GM19035 (cell line): ENCODE measurements at regions not wholly inside any gene's neighbourhood (a gene's known extent, or its start where the extent isn't known, plus 50 kb on each side); places are given as distances from the start of the nearest gene placed in this dataset.
"Not testable (repeated sequence)": the region's sequence is repeated elsewhere in the genome, so short reads cannot be mapped to it uniquely, and the experiment has no call there.

Experiments used
- ATAC-seq: cut with Tn5 transposase; IDR thresholded peaks from one replicate; pipeline ENCODE4 v1.9.1; 2021; ENCODE audit not compliant: unreplicated experiment

DNA sequence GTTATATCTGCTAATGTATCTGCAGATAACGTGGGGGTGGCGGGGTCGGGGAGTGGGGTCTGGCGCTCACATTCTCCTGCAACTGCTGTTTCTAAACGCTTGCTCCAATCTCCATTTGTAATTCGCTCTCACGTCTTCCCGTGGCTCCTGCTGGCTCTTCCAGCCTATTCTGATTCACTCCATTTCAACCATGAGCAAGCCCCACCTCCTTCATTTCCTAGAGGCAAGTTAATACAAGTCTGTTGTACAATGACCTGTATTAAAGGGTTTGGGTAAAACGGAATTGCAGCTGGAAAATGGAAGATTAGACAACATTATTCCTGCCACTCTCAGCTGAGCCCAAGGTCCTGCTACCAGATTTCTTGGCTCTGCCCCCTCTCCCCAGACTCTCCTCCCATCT, 132.3 kb downstream of the CSNK2A3 start:
- no peak for ATAC-seq

DNA sequence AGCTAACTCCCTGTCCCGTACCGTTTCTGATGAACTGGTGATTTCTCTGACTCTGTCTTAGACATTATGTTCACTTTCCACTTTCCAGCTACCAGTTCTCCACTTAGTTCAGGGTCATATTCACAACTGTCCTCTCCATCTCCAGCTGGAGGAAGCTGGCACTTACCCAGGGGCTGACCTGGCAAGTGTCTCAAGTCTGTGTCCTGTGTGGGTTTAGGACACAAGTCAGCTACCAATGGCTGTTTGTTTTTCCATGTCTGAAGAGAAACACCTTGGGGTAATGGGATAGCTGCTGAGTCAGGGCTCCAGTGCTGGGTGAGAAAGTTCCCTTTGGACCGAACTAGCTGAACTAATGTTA, 134.4 kb downstream of the CSNK2A3 start:
- ATAC-seq: no peak

GRCh38 chr11:11217929-11218628, 135.0 kb downstream of the CSNK2A3 start:
- no peak for ATAC-seq

GRCh38 chr11:11217289-11217928, 135.6 kb downstream of the CSNK2A3 start:
- no peak for ATAC-seq

DNA sequence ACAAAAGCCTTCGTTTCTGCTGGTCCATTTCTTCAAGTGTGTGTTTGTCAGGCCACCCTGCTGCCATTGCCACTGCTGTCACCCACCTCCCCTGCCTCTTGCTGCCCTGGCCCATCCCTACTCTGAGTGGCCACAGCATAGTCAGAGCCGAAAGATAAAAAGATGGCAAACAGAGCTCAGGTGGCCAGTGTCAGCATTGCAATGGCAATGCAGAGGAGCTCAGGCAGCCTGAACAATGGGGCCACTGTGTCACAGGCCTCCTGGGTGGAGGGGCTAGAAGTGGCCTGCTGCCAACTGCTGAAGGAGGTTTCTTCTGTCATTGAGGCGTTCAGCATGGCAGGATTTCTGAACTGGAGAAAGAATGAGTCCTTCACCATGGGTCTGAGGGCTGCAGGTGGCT, 137.1 kb downstream of the CSNK2A3 start:
- no peak for ATAC-seq

DNA sequence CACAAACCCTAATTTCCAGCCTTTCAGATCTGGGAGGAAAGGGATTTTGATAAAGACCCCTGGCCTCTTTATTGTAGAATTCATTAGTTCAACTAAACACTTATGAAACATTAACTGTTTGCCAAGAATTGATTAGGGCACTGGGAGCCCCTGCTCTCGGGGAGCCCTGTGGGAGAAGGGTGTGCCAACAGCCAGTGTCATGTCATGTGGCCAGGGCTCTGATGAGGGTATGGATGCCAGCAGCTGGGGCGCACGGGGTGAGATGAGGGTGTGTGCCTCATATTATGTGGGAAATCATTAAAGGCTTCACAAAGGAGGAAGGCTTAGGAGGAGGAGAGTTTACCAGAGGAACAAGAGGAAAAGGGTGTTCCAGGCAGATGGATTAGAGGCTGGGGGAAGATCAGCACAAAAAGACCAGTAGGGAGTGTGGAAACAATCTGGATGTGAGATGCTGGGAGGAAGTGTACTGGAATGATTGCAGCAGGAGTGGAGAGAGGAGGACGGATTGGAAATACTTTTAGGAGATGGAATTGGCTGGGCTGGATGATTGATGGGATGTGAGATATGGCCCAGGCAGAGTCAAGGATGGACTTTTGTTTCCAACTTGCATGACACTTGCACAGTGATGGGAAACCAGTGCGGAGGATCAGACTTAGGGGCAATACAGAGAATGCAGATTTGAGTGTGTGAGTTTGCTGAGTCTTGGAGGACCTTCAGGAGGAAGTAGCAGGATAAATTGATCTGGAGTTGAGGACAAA, 137.8 kb downstream of the CSNK2A3 start:
- ATAC-seq: no peak

DNA sequence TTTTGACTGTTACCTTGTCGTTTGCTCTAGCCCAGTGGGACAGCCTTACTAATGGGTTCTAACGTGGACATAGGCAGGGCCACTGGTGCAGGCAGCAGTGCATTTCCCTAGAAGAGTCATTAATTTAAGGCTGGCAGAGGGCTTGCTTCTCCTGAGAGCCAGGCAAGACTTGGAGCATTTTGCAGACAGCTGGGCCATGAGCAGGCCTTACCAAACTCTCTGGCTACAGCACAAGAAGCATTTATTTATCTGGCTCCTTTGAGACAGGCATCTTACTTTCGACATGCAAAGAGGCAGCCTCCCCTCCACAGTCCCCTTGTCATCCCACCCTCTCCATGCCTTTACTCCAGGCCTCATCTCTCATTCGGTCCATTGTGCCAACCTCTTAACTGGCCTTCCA, 139.9 kb downstream of the CSNK2A3 start:
- no peak for ATAC-seq

GRCh38 chr11:11211888-11212287, 141.2 kb downstream of the CSNK2A3 start:
- ATAC-seq: no peak

GRCh38 chr11:11211186-11211585, 141.9 kb downstream of the CSNK2A3 start:
- ATAC-seq: no peak

DNA sequence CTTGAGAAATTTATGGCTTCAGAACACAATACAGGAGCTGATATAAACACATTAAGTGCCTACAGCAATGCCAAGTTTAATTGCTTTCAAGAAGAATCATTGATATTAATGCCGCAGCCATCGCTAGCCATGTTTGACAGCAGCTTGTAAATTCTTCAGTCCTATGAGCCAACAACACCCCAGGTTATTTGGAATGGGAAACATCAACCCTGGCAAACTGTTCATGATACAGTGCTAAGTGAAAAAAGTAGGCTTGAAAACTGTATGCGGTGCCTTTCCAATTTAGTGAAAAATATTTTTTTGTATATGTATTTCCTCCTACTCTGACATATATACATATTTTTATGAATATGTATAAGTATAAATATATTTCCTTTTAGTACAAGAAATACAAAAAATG, 142.6 kb downstream of the CSNK2A3 start:
- no peak for ATAC-seq

DNA sequence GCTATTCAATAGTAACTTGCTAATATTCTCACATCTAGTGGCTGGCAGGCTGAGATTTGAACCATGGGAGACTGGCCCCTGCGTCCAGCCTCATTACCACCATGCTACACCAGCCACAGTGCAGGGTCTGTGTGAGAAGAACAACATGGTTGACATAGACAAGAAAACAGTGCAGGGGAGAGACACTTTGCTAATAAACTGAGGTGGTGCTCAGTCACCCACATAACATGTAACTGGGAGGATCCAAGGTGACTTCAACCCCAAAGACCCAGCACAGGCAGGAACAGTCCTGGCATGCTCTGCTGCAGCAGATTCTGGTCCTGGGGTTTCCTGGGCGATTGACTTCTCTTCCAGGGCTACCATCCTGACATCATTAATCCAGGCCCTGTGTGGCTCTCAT, 143.1 kb downstream of the CSNK2A3 start:
- no peak for ATAC-seq

DNA sequence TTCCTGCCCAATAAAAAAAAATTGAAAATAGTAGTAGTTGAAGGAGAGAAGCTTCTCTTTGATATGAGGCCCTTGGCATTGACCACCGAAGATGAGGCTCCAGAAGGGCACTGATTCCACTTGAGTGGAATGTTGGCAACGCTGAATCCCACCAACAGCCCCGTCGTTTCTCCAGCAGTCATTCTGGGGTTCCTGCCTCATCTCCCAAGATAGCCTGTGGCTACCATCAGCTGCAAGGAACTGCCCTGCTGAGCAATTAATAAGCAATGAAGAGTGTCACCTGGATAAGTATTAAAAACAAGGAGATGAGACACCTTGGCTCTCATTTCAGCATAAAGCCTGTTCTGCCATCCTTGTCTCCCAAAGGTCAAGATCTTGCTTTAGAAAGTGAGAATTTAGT, 144.1 kb downstream of the CSNK2A3 start:
- ATAC-seq: no peak

DNA sequence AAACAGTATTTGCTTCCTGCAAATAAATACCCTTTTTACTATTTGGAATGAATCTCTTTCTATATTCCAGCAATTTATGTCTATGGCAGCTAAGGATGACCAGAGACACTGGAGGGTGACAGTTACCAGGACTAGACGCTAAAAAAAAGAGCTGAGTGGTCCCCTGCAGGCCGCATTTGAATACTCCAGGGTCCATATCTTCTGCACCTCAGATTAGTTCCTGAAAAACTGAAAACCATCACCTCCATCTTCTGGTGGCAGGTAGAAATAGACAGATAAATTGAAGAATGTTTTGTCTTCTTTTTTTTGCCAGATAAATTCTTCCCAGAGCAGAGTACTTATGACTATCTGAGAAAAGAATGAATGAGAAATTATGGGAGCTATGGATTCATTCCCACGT, 145.6 kb downstream of the CSNK2A3 start:
- no peak for ATAC-seq

- no peak for ATAC-seq
These were observed 146.6 kb downstream of the CSNK2A3 start for GRCh38 chr11:11206484-11206883.

DNA sequence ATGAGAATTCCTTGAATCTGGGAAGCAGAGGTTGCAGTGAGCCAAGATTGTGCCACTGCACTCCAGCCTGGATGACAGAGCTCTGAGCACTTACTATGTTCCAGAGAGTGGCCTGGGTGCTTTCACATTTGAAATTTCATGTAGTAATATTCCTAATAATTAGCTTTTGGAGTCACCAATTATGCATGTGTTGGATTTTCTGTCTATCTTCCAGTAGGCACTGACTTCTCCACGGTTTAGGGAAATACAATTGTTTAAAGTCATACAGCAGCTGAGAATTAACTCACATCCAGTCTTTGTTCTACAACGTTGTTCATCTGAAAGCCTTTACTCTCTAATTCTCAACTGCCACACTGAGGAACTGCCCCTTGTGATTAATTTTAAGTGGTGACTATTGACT, 150.2 kb downstream of the CSNK2A3 start:
- no peak for ATAC-seq

- ATAC-seq: not testable (repeated sequence)
These were observed 151.7 kb downstream of the CSNK2A3 start for GRCh38 chr11:11201302-11201701.

- ATAC-seq: no peak
These were observed 160.5 kb downstream of the CSNK2A3 start for GRCh38 chr11:11192541-11192940.

- no peak for ATAC-seq
These were observed 163.5 kb downstream of the CSNK2A3 start for GRCh38 chr11:11189506-11189905.

DNA sequence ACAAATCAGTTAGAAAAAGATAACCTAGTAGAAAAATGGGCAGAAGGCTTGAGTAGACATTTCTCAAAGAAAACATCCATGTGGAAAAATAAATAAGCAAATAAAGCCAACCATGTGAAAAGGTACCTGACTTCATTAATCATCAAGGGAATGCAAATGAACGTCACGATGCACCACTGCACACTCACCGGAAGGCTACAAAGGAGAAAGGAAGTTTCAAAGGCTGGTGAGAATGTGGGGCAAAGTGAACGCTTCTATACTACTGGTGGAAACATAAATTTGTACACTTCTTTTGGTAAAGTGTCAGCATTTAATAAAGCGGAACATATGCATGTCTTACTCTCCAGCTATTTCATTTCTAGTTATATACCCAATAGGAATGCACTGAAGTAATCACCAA, 166.8 kb downstream of the CSNK2A3 start:
- no peak for ATAC-seq

DNA sequence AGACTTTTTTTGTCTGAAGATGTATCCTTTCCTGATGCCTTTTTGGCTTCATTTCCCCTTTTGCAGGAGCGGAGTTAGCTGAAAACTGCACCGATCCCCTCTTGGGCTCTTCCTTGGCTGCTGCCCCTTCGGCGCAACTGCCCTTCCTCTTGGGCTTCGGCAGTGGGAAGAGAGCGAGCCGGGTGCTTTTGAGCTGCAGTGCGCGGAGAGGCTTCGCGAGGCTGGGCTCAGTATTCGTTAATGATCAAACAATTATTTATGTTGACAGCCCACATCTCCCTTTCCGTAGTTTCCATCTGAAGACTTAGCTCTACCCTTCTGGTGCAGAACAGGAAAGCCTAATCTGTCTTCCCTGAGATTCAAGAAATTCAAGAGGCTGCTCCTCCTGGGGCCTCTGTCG, 170.8 kb downstream of the CSNK2A3 start:
- ATAC-seq: no peak

- ATAC-seq: no peak
These were observed 174.1 kb downstream of the CSNK2A3 start for GRCh38 chr11:11178671-11179638.
